ENCODE measurements at regions not wholly inside any gene's neighbourhood (a gene's known extent, or its start where the extent isn't known, plus 50 kb on each side); places are given as distances from the start of the nearest gene placed in this dataset.

DNA sequence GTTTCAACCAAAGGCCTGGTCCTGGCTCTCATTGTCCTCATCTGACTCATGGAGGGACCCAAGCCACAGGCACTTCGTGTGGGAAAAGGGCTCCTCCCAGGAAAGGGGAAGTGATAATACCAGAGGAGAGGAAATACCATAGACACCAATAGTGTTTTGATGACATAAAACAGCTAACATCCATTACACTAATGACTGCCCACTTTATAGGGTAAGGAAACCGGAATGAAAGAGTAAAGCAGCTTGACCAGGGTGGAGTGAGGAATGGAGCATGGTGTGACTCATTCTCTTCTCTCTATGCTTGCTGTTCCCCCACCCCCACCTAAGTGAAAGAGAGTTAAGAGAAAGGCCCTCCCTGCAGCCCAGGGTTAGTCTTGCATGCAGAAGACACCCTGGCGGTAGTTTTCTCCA is 67.4 kb upstream of the HRH2 start:
- no peak for TF ChIP-seq CTCF (IDR thresholded peaks at IDR 0.05)
- no peak for TF ChIP-seq POLR2A (IDR thresholded peaks at IDR 0.05)

All from right lobe of liver (tissue), 4 donors.